HL-60/S4 treated with phorbol 12-myristate 13-acetate at 8.2 ng/mL for 4 days and 3 days (cell line): ENCODE measurements at regions not wholly inside any gene's neighbourhood (a gene's known extent, or its start where the extent isn't known, plus 50 kb on each side); places are given as distances from the start of the nearest gene placed in this dataset.
"Not testable (repeated sequence)": the region's sequence is repeated elsewhere in the genome, so short reads cannot be mapped to it uniquely, and the experiment has no call there.

Experiments
- in situ Hi-C: fragments of 300-500 bp; cut with MboI; formaldehyde crosslinking; loops from 2 replicates; pipeline ENCODE4 v1.15.0; 2022; ENCODE audit warnings: low sequenced_read_pairs

DNA sequence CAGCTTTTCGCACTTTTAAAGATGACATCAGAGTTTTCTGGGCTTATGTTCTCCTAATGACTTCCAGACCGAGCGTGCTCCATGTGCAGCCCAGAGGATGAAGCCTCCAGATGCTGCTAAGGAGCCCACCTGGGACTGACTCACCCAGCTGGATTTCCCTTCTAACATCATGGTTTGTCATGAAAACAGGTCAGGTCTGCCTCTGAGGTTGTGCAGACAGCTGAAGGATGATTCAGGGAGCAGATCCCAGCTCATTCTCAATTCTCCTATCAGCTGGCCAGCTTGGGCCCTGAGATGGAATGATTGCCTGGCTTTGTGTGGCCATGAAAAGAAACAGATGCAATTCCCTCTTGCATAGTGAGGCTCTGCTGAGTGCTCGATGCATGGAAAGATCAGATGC, 123.9 kb upstream of the DUSP10 start:
- in situ Hi-C loops: no loop called here

DNA sequence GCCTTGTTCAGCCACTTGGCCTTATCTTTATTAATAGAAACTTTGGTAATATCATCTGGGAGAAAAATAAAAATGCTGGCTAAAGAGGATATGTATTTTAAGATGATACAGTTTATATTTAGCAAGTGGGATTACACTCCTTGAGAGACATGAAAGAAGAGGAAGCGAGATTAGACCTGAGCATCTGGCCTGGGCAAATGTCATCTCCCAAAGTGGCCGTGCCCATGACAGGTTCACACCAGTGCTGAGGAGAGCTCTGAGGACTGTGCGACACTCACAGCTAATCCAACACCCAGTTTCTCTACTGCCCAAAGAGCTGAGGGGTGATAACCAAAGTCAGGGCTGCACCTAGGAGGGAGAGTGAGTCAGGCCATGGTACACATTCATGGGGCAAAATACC, 121.7 kb upstream of the DUSP10 start:
- in situ Hi-C loops: no loop called here

DNA sequence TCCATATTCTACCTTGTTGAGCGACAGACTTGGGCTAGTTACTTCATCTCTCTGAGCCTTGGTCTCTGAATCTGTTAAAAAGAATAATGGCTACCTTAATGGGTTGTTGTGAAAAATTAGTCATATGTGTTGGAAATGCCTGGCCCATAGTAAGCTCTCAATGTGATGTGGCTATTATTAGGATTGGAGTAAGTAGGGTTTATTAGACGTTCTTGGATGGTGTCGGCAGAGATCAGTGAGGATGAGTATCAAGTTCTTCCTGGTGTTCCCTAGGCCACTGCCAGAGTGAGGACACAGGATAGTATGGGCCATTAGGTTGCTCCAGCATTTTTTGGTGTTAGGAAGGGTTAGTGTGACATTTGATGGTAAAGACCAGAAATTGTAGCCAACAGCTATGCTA, 121.1 kb upstream of the DUSP10 start:
- in situ Hi-C loops: no loop called here

DNA sequence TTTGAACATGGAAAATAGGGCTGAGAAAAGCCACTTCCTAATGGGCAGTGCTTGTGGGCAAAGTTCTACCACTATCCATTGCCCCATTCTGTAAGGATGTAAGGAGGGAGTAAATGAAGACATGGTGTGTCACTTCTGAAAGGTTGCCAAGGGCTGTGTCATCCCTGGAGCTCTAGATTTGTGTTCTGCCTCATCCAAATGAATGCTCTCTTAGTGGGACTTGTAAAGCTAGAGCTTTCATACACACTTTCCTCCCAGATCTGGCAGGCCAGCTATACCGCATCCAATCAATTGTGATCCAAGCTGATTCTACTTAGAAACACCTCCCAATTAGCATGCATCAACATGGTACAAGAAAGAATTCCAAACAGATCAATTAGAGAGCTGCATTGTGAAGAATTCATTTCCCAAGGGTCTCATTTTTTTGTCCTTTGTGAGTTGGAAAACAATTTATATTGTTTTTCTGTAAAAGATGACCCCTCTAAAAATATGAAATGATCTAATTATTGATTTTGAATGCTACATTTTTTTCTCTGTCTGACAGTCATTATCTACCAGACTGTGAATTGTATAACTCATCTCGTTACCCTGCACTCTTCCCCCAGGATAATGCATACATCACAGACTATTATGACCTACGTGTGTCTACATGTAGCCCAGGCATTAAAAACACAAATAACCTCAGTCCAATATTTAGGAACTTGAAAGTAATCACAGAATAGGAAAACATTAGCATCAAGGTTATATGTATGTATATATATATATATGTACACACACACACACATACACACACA, 117.1 kb upstream of the DUSP10 start:
- in situ Hi-C loops: no loop called here

DNA sequence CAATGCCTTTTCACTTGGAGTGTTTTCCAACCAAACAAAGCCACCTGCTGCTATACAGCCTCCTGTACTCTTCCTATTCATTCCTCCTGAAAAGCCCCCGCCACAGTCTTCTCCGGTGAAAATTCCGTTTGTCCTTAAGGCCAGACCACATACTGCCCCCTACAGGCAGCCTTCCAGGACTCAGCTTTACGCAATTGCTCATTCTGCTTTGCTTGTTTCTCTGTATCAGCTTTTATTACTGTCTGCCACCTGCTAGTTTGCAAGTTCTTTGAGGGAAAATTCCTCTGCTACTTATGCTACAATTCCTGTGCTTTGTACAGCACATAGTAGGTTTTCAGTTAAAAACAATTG, 115.2 kb upstream of the DUSP10 start:
- in situ Hi-C loops: not testable (repeated sequence)

DNA sequence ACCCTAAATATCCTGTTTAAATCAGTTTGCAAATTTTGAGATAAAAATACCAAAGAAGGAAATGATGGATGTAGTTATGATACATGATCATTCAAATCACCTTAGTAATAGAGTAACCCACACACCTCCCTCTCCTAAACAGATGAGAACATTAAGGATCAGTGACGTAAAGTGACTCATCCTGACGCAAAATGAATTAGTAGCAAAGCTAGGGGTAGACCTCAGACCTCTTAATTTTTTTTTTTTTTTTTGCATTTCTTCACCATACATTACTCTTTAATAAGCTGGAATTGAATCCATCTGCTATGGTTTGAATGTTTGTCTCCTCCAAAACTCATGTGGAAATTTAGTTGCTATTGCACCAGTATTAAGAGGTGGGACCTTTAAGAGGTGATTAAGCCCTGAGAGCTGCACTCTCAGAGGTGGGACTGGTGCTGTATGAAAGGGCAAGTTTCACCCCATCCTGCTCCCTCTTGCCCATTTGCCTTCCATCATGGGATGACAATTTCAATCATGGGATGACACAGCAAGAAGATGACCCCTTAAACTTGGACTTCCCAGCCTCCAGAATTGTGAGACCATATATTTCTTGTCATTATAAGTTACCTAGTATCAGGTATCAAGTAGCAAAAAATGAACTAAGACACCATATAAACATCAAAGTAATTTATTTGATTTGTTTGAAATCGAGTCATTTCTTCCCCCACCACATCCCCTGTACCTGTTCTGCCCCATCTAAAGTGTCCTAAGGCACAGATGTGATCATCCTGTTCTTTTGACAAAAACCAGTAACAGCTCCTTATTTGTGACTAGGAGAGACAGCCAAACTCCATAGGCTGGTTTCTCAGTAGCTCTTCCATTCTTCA, 114.6 kb upstream of the DUSP10 start:
- in situ Hi-C loops: no loop called here

DNA sequence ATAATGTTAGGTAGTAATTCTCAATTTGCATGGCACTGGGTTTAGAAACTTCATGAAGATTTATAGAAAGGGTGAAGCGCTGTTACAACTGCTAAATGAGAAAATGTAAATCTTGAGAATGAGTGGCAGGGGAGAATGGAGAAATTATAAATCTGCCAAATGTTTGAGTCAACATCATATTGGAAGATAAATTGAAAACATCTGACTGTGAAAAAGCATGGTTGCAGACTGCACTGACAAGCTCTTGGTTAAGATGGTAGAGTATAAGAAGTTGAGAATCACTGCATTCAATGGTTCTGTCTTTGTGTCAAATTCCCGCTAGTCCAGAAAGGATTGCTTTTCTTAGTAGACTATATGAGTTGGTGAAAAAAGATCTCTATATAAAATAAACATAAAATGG, 113.3 kb upstream of the DUSP10 start:
- in situ Hi-C loops: no loop called here

DNA sequence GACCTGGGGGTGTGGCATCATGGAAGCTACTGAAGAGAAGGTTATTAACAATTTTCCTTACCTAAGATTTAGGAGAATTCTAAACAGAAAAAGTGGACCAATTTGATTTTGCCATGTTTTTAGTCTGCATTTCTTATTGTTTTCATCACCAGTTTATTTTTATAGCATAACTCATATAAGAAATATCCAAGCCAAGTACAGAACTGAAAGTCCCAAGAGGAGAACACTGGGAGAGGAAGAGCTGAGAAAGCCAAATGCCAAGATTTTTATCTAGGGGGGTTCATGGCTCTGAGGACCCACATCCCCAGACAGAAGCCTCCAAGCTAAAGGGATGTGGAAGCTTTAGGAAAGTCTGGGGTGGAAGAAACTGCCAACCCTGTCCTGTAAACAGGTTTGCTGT, 109.4 kb upstream of the DUSP10 start:
- in situ Hi-C loops: no loop called here

DNA sequence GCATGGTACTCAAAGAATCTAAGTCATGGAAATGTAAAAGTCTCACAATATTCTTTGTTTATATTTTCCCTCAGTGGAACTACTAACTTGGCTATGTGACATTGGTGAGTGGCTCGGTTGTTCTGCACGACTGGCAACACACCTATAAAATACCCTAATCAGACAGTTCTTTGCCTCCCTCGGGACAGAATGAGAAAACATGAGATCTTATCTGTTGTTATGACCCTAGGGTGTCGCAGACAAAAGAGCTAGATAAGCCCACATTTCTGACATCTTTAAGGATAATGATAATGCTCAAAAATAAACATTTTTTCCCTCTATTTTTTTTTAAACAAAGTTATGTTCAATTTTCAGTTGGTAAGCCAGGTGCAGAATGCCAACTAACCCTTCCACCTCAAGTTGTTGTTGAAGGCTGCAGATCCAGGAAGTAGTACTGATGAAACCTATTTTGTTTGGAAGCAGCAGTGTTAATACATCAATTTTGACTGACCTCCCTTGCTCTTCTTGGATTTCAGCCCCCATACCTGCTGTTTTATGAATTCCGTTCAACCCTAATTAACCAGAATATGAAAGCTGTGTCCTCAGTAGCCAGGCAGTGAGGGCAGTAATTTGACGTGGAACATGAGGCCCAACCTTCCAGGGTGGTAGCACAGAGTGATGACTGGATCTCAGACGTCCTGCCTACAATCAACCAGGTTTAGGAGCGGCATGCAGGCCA, 108.7 kb upstream of the DUSP10 start:
- in situ Hi-C loops: no loop called here

DNA sequence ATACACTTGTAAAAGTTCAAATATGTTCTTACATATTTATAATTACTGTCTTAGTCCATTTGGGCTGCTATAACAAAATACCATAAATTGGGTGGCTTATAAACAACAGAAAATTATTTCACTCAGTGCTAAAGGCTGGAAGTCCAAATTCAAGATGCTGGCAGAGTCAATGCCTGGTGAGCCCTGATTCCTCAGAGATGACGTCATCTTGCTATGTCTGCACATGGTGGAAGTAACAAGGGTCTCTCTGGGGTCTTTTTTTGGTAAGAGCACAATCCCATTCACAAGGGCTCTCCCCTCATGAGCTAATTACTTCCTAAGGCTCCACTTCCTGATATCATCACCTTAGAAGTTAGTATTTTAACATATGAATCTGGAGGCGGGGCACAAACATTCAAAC, 108.0 kb upstream of the DUSP10 start:
- in situ Hi-C loops: no loop called here

DNA sequence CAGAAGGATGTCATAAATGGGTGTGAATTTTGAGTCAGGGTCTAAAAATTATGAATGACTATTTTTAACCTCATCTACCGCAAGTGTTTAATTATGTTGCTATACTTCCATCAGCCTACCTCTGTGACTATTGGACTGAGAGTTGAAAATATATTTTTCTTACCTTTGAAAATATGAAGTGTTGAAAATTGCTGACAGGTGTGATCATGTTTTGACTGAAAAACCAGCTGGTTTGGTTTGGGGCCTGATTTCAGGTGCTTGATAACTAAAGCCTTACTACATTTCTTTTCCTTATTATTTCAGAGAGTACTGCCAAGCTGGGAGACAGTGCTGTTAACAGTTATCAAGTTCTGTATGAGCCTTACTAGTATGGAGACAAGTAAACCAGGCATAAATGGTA, 107.2 kb upstream of the DUSP10 start:
- in situ Hi-C loops: no loop called here

DNA sequence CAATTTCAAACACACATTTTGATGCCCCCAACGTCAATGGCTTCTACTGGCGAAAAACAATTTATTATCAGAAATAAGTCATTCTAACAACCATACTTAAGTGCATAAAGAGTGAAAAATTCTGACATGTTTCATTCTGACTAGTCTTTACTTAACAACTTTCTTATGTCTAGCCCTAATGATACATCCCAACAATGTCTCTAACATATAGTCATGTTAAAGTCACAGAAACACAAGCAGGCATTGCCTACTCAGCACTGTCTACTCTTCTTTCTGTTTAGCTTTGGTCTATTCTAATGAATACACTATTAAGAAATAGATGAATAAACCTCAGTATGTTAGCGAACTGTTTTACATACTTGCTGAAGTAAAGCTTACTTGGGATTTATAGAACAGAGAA, 105.8 kb upstream of the DUSP10 start:
- in situ Hi-C loops: no loop called here

DNA sequence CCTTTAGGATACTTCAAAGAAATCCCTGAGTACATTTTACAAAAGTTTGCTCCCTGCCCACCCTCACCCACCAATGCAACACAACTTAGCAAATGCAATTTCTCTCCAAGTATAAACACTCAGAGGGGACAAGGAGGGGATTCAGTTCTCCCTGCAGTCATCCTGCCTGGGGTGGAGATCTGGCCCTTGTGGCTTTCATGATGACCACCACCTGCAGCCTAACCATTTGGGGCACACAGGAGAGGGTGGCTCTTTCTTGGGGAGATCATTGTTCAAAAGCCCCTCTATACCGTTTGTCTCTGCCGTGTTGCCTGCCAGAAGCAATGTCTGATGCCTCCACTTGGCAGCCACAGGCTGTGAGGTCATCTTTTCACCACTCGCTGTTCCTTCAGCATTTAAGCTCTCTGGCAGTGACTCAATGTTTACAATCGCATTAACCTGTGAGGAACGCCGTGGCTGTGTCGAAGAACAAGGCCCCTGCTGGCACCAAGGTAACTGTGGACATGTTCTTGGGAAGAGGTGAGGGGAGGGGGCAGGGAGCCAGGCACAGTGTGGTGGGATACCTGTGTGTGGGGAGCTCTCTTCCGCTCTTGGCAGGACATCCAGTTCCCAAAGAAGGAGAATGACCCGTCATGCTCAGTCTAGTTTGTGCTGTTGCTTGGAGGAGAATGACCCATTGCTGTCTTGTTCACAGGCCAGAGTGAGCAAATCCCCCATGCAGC, 103.9 kb upstream of the DUSP10 start:
- in situ Hi-C loops: no loop called here

DNA sequence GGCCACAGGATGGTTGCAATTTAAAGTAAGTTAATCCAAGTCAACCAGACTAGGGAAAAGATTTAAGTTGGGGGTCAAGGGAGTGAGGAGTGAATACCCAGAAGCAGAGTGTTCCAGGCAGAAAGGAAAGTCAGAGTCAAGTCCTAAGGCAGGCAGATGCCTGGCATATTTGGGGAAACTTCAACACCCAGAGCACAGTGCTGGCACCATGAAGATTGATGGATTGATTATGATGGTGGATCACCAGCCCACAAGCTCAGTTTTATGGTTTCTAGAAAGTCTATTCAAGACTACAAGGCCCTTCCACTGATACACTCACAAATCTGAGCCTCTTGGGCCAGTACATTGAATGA, 100.1 kb upstream of the DUSP10 start:
- in situ Hi-C loops: no loop called here

DNA sequence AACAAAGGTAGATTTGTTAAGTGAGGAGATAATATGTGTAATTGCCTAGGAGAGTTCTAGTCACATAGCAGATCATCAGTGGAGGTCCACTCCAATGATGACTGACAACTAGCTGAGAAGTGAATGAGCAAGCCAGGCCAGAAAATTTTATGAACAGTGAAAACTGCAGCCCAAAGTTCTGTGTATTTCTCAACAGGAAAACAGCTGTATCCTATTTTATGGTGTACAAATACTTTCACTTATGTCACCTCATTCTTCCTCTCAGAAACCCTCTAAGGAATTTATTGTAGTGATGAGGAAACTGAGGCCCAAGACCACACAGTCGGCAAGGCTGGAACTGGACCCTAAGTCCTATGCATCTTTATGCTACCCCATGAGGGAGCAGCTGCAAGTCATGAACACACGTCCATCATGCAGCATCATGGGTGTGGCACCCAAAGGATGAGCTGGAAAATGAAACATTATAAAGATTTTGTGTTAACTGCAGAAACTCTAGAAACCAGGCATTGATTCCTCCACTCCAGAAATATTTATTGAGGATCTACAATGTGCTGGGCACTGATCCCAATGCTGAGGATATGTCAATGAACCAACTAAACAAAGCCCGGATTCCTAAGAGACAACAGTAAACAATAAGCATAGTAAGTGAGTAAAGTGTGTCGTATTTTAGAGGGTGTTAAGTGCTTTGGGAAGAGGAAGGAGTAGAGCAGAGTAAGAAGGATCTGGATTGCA, 99.5 kb upstream of the DUSP10 start:
- in situ Hi-C loops: no loop called here

DNA sequence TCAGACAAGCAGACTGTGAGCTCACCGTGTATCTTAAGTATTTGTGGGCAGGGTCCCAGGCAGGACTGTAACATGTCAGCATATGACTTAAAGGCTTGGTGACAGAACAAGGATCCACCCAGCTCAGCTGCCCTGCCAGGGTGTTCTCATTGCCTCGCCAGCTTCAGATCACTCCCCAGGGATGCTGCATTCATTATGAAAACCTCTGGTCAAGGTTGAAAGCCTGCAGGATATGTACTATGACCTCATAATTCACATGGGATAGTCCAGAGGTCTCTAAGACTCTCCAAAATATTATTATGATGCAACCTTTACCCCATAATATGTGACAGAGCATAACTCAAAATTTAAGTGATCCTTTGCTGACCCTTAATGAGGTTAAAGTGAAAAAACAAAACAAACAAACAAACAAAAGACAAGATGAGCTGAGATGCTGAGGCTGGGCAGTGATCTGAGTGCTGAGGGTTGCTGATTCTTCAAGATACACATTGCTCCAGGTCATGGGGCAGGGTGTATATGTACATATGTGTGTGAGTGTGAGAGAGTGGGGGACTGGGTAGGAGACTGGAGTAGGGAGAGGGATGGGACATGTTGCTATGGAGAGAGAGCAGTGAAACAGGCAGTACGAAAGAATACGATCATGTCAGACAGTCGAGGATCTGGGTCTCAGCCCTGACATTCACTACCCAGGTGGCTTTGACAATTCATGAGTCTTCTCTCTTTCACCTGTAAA, 98.8 kb upstream of the DUSP10 start:
- in situ Hi-C loops: no loop called here

DNA sequence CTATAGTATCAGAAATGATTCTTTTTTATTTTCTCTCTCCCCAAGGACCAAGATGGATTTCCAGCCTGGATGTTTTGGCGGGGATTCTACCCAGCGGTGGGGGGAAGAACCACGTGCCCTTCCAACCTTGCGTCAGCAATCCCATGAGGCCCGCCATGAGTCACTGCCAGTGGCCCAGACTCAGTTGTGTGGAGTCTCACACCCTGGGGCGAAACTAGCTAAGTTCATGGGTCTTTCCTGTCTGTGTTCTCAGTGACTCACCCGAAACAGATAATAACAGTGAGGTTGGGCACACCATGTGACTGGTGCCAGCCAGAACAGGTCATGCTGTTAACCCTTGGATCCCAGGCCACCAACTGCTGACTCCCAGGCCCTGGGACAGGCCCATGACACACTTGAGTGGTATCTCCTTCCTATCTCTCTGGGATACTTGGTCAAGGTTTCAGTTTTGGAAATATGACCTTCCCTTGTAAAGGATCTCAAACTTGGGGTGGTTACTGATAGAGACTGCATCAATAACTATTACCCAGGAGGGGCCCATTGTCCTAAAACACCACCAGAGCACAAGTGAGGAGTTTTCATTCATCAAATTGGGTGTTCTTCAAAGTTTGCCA, 98.0 kb upstream of the DUSP10 start:
- in situ Hi-C loops: no loop called here

DNA sequence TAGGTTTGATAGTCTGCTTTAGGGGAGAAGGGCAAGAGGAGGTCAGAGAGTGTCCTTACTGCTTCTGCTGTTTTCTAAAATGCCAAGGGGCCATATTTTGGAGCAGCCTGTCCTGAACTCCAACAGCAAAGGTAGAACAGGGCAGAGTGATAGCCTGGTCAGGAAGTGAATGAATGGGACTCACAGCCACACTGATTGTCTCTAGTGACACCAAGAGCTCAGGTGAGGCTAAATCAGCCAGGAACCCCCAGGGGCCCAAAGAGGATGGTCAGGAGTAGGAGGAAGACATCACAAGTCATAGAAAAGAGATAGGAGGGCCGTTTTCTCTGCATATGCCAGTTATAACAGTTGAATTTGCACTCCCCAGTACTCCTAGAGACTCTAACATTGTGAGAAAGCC, 97.4 kb upstream of the DUSP10 start:
- in situ Hi-C loops: no loop called here

DNA sequence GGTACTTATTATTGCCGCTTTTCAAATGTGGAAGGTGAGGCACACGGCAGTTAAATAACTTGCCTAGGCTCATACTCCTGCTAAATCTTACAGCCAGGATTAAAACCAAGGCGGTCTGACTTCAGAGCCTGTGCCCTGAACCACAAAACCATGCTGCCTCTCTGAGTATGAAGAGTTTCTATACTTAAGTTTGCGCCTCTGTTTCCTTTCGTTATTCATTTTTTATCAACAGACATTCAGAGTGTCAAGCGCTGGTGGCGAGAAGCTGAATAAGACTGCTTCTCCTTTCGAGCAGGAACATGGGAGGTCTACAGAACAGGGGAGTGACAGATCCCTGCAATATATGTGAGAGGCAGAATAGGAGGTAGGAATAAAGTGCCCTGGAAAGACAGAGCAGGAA, 96.0 kb upstream of the DUSP10 start:
- in situ Hi-C loops: no loop called here
